GM10248 (cell line): ENCODE measurements at regions not wholly inside any gene's neighbourhood (a gene's known extent, or its start where the extent isn't known, plus 50 kb on each side); places are given as distances from the start of the nearest gene placed in this dataset.

ENCODE experiments used
- CTCF ChIA-PET: fragments of 300-600 bp; sonication (Branson Sonifier 250); formaldehyde crosslinking; extraction: SDS; loops from one replicate; lab custom pipeline; 2021; ENCODE audit warnings: antibody characterized with exemption; lab: Yijun Ruan, JAX
- POLR2A ChIA-PET: fragments of 350-650 bp; sonication (Branson Sonifier 250); formaldehyde crosslinking; extraction: SDS; loops from one replicate; lab custom pipeline; 2020; ENCODE audit warnings: antibody characterized with exemption; lab: Yijun Ruan, JAX
- DNase-seq: peaks from one replicate; pipeline ENCODE4 v3.0.0; 2012; ENCODE audit errors: extremely low spot score
- CTCF ChIP-seq: IDR thresholded peaks from 2 replicates; pipeline ENCODE4 v1.5.1; 2012; ENCODE audit warnings: mild to moderate bottlenecking, low read depth; ENCODE audit errors: extremely low read depth, missing control alignments, control extremely low read depth

- ChIA-PET POLR2A (no interaction called here), CTCF (interaction anchor here (2.3 kb wide), 1 partner anchor 13 kb away, joined by 8 read pairs; no protein-coding TSS in a partner anchor)
- TF ChIP-seq CTCF, result no peak
- no peak for DNase-seq
These were observed 145.7 kb downstream of the RBFOX3 start for GRCh38 chr17:79465011-79465680.

- POLR2A ChIA-PET, result no interaction called here
- CTCF ChIA-PET, result interaction anchor here (2.3 kb wide), 1 partner anchor 14 kb away, joined by 8 read pairs; no protein-coding TSS in a partner anchor
- no peak for TF ChIP-seq CTCF
These were observed 146.4 kb downstream of the RBFOX3 start for GRCh38 chr17:79464318-79465010.

GRCh38 chr17:79463421-79464317, 147.2 kb downstream of the RBFOX3 start:
- ChIA-PET POLR2A (no interaction called here), CTCF (no interaction called here)
- TF ChIP-seq CTCF, result no peak
- DNase-seq, result no peak

More at GRCh38 chr17:79464318-79465010, 146.4 kb downstream of the RBFOX3 start:
- DNase-seq, result no peak

- ChIA-PET CTCF (interaction anchor here (0.9 kb wide), 1 partner anchor 69 kb away, joined by 4 read pairs; no protein-coding TSS in a partner anchor), POLR2A (no interaction called here)
- DNase-seq, result no peak
- no peak for TF ChIP-seq CTCF
These were observed 149.8 kb downstream of the RBFOX3 start for GRCh38 chr17:79461041-79461440.

GRCh38 chr17:79459846-79460245, 151.0 kb downstream of the RBFOX3 start:
- no peak for TF ChIP-seq CTCF
- ChIA-PET CTCF (no interaction called here), POLR2A (no interaction called here)
- no peak for DNase-seq
